NCI-H187 treated with DMSO at 0.1 percent for 48 hours (cell line): ENCODE measurements at regions not wholly inside any gene's neighbourhood (a gene's known extent, or its start where the extent isn't known, plus 50 kb on each side); places are given as distances from the start of the nearest gene placed in this dataset.
"Not testable (repeated sequence)": the region's sequence is repeated elsewhere in the genome, so short reads cannot be mapped to it uniquely, and the experiment has no call there.

ENCODE experiments used
- DNase-seq: peaks from one replicate; lab custom pipeline; 2025; lab: John Stamatoyannopoulos, UW

DNA sequence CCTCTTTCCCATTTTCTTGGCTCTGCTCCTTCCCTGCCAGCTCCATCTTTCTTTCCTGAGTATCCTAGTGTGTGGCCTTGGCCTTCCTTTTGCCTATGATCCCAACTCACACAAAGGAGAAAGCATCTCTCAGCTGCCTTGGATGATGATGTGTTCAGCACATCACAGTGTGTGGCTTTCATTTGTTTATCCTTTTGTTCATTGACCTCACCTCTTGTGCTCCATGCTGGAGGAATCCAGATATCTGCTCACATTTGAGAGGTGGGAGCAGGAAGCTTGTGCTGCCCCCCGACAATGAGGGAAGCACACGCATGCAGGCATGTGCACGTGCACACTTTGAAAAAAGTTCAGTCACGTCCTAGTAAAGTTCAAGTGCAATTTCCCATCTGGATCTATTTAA is 131.0 kb downstream of the SMIM20 start:
- no peak for DNase-seq

DNA sequence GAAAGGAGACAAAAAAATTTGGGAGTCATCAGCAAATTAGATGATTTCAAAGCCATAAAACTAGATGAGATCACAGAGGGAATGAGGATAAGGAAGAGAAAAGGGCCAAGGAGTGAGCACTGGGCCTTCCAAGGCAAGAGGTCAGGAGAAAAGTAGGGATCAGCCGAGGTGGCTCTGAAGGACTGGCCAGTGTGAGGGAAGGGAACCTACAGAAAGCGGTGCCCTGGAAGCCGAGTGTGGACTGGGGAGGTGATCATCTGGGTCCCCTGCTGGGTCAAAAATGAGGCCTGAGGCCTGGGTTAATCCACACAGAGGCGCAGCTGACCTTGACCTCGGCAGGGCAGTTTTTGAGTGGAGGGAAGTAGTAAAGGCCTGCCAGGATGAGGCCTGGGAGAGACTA is 133.8 kb downstream of the SMIM20 start:
- no peak for DNase-seq

DNA sequence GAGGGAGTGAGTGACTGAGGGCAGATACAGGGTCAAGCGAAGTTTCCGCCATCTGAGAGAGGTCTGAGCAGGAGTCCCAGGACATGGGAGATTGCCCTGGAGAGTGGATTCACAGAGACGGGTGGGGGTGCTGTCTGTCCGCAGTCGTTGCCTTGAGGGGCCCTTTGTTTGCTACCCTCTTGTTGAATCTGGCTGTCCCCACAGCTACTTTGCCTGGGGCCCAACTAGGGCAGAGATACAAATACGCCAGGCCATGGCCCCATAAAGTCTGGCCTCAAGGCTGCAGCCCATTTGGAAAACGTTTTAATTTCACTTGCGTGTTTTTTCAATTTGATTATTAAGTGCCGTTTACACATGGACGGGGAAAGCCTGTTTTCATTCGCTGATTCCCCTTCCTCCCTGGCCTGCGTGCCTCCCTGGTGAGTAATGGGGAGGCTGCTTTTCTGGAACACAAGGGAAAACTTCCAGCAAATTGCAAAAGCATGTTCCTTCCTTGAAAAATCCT is 134.4 kb downstream of the SMIM20 start:
- no peak for DNase-seq

DNA sequence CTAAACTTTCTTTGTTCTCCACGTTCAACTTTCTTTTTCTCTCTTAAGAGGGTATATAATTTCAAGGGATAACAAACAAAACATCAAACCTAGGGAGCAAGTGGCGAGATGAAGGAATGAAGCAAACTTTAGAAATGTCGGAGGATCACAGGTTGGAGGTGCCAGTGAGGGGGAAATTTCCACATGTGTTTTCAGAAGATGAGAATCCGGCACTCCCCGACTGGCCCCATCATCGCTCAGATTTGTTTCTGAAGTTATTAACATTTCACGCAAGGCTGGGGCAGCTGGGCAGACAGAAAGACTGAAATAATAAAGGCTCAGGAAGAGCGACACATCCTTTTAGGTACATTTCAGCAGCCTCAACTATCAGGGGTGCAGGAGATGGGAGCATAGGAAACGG is 134.9 kb downstream of the SMIM20 start:
- DNase-seq = no peak

DNA sequence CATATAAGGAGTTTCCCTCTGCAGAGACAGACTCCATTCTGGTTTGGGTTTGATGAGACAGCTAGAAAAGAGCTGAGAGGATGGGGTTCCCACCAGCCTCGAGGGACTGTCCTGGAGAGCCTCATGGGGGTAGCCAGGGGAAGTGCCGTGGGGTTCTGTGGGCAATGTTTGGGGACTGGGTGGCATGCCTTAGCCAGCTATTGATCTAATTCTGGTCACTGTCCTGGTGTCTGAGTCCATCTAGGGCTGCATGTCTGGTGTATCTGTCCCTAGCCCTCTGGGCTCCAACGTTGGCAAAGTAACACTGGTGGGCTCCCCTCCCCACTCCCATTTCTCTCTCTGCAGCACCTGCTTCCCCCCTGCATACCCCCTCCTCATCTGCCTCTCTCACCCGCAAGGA is 135.4 kb downstream of the SMIM20 start:
- no peak for DNase-seq

DNA sequence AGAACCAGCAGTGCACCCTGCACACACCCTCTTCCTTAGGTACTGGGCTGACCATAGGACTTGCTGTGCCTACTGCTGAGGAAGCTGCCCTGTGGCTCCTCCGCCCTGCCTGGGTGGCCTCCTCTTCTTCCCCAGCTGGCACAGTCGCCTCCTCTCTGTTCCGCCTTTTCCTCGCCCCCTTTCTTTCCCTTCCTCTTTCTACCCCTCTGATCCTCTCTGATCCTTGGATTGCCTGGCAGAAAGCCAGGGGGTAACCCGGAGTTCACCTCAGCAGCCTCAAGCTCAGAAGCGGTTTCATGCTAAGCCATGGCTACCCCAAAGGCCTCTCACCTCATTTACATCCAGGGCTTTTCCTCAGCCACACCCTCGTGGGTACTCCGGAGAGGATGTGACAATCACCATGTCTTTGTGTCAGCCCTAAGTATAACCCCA is 136.2 kb downstream of the SMIM20 start:
- DNase-seq = no peak

DNA sequence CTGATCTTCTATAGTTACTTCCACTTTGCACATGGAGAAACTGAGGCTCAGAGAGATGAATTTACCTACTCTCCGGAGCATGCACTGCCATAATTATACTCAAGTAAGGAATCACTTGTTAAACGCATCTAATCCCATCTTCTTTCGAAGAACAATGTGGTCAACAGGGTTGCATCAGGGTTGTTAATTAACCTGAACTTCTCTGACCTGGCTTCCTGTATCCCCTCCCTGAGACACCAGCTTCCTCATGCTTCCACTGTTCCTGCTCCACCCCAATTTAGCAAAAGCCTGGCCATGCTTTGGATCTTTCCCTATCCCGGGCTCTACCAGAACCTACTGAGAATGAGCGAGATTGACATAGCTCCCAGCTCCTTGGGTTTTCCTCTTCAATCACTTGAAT is 136.7 kb downstream of the SMIM20 start:
- DNase-seq = no peak

DNA sequence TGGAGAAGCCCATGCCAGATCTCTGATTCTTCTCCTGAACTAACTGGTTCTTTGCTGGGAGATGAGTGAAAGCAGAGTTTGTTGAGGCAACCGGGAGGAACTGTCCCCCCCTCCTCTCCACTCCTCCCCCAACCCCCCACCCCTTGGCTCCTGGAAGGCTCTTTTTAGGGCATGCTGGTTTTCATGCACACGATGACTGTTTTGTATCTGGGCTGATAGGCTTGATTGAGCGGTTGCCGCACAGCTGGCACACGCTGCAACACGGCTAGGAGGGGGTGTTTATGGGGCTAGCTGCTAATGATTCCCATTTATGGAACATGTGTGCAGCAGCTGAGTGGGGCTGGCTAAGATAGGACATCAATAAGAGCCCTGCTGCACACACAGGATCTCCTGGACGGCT is 137.2 kb downstream of the SMIM20 start:
- no peak for DNase-seq

DNA sequence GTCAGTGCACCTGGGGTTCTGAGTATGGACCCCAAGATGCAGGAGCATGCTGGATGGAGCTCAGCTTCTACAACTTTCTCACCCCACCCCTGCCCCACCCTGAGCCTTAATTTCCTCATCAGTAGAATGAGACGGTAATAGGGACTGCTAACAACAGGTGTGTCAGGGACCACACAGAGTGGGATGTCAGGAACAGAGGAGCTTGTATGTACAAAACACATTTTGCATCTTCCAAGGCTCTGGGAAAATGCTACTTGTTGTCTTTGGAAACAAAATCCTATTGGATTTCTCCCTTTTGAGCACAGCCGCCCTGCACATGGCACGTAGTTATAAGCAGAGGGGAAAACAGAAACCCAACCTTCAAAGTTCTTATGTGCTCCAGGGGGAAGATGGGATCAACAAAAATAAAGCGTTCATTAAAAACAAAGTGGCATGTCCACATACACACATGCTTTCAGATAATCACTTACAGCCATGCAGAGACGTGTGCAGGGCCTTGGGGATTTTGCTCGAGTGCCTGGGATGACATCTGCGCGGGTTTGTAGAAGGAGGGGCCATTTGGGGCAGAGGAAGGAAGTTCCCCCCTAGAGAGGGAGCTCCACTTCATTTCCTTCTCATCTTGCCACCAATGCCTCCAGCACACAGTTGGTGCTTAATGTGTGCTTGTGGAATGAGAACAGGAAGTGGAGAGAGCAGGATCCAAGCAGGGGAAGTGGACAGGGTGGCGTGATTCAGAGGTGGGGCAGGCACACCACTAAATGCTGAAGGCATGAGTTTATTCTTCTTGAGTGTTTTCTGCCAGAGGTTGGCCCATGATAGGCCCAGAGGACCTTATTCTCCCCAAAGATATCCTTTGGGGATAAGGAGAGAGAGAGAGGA is 138.9 kb downstream of the SMIM20 start:
- DNase-seq = no peak

DNA sequence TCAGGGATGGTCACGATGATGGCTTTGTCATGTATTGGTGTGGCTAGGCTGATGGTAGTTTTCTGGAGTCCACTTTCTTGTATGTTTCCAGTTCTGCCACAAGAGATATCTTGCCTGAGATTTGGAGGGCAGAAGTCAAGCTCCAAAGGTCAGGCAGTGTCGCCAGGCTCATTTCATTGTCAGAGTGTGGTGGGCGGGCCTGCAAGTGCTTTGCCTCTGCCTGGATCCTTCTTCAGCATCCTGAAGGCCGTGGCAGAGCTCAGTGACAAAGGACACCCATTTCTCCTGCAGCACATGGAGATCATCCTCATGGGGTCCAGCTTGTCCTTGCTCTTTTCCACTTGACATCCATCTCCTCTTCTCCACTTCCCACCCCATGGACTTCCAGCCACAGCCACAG is 139.7 kb downstream of the SMIM20 start:
- no peak for DNase-seq

DNA sequence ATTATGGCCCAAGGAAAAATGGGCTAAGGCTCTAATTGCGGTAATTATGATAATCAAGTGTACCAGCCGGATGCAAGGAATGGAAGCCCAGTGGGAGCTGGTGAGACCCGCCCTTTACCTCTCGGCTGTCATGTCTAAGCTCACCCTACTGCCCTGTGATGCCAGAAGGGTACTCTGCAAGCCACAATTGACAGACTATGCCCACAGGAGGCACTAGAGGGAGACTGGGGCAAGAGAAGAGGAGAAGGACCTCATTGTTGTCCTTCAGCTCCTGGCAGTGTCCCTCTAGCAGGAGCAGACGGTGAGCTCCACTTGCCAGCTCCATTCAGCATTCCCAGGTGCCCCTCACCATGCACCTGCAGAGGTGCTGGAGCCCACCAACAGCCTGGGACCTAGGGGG is 141.8 kb downstream of the SMIM20 start:
- DNase-seq = no peak

DNA sequence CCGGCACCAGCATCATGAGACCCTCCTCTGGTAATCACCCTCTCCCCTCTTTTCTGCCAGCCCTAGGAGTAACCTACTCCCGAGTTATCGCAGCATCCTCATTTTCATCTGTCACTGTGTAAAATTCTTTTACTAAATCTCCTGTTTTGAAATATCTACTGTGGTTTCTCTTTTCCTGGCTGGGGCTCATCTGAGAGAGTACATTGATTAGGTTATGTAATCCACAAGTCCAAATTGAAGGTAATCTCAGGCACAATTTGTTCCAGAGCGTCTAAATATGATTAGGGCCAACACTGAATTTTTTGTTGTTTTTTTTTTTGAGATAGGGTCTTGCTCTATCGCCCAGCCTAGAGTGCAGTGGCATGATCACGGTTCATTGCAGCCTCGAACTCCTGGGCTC is 142.4 kb downstream of the SMIM20 start:
- no peak for DNase-seq

DNA sequence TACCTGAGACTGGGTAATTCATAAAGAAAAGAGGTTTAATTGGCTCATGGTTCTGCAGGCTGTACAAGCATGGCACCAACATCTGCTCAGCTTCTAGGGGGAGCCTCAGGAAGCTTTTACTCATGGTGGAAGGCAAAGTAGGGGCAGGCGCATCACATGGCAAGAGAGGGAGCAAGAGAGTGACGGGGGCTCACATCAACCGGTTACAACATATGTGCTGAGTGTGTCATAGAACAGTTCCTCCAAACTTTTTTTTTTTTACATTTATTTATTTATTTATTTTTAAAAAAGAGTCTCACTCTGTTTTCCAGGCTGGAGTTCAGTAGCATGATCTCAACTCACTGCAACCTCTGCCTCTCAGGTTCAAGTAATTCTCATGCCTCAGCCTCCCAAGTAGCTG is 143.8 kb downstream of the SMIM20 start:
- not testable (repeated sequence) for DNase-seq

DNA sequence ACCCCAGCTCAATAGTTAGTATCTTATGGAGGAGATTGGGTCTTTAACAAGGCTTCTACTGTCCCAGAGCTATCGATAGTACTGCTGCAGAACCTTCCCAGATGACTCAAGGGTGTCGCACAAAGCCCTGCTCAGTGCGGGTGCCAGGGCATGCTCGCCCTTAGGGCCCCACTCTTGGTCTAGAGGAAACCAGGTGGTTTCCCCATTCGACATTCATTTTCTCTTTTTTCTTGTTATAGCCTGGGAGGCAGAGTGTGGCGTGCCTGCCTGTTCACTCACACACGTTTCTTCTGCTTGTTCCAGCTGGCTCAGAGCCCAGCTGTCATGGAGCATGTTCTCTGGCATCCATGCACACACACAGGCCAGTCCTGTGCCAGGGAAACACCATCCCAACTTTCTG is 144.5 kb downstream of the SMIM20 start:
- DNase-seq = no peak

DNA sequence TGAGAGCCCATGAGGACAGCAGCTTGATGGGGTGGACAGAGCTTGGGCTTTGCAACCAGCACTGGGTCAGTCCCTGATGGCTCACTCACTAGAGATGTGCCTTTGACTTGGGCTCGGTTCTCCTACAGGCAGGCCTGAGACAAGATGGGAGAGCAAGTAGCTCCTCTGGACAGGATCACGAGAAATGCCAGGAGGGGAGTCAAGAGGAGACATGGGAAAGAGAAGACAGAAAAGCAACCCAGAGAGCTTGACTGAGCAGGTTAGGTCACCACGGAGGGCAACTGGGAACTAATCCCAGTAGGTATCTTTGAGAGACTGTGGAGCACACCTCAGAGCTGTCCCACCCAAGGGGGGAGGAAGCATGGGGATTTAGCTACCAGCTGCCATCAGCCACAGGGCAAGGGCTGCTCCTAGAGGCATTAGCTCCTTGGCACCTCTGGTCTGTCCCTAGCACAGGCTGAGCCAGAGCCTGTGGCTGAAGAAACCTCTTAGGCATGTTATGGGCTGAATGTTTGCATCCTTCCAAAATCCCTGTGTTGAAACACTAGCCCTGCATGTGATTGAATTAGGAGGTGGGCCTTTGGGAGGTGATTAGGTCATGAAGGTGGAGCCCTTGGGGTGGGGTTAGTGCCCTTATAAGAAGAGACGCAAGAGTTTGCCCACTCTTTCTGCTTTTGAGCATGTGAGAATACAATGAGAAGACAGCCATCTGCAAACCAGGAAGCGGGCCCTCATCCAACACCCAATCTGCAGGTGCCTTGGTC is 145.6 kb downstream of the SMIM20 start:
- no peak for DNase-seq

DNA sequence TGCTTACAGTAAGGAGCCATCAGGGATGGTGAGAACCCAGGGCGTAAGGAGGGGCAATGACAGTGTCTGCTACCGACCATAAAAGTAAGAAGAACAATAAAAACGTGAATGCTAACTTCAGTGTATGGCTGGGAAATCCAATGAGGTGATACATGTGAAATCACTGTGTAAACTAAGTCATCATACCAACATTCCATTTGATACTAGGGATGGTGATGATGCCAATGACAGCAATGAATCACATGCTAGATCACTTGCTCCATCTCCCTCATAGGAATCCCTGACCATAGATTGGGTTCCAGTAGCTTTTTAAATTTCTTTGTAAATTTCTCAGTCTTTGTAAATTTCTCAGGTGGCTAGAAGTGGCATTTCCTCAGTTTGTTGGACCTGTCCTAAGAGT is 146.3 kb downstream of the SMIM20 start:
- no peak for DNase-seq

DNA sequence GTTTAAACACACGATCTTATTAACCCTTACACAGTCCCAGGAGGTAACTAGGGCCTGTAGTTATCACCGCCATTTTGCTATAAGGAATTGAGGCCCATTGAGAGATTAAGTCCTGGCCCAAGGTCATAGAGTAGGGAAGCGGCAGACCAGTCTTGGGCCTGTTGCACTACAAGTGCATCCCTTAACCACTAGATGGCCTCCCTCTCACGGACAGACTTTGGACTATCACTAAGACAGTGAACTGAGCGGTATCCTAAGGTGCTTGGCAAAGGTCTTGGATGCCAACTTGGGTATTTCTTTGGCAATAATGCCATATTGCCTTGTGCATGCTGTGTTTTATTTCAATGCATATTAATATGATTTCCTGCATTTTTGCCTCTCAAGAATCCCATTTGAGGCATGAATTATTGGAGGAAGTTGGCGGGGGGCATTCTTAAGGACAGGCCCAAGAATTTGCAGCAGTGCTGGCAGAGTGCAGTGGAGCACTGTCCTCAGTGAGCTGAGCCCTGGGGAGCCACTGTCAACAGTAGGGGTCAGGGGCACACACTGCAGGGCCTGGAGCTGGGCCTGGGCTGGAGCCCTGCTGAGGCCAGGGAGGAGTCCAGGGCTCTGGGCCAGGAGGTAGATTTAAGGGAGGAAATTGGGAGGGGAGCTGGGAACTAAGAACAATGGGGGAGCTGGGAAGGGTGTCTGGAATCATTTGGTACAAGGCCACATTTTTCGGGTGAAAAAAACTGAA is 147.4 kb downstream of the SMIM20 start:
- DNase-seq = no peak

DNA sequence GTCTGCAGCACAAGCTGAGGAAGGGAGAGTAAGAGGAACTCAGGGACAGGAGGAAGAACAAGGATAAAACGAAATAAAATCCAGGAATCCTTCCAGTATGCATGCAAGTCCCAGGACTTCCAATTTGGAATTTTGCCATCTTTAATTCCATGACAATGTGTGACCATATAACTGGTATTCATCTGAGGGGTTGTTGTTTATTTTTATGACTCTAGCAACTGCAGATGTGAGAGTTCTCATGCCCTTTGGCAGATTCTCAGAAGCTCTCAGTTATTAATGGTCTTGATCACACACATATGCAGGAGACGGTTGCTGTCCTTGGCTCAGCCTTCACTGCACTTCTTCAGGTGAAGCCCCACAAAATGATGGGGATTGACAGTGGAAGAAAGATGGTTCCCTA is 148.2 kb downstream of the SMIM20 start:
- DNase-seq = no peak

DNA sequence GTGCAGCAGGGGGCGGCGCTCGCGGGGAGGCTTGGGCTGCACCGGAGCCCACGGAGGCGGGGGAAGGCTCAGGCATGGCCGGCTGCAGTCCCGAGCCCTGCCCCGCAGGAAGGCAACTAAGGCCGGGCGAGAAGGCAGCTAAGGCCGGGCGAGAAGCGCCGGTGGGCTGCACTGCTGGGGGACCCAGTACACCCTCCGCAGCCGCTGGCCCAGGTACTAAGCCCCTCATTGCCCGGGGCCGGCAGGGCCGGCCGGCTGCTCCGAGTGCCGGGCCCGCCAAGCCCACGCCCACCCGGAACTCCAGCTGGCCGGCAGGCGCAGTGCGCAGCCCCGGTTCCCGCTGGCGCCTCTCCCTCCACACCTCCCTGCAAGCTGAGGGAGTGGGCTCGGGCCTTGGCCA is 150.0 kb downstream of the SMIM20 start:
- not testable (repeated sequence) for DNase-seq

DNA sequence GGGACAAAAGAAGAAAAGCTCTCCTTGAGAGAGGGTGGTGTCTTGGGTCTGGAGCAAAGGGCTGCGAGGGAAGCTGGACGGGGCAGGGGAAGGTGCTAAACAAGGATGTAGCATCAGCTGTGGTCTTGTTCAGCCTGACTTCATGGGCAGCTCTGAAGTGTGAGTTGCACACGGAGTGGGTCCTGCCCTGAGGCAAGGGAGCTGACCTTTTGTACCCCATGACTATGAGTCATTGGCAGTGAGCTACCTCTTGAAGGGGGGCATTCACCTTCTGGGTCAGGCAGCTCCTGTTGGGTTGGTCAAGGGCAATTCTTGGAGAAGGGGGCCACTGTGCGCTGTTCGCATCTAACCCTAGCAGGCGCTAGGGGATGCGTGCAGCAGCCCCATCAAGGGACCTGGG is 151.8 kb downstream of the SMIM20 start:
- DNase-seq = no peak

DNA sequence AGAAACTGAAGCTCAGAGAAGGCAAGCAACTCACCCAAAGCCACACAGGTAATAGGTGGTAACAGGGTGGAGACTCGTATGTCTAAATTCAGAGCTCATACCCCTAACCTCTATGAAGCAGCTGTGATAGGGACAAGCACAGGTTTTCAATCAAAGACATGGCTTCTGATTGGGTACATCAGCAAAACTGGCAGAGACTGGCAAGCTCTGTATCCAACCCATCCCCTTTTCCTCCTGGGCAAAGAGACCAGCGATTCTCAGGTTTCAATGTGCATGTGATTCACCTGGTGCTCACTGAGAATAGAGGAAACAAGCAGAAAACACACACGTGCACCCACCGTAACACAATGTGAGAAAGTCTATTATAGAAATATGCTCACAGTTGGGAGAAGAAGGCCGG is 153.0 kb downstream of the SMIM20 start:
- DNase-seq = no peak

DNA sequence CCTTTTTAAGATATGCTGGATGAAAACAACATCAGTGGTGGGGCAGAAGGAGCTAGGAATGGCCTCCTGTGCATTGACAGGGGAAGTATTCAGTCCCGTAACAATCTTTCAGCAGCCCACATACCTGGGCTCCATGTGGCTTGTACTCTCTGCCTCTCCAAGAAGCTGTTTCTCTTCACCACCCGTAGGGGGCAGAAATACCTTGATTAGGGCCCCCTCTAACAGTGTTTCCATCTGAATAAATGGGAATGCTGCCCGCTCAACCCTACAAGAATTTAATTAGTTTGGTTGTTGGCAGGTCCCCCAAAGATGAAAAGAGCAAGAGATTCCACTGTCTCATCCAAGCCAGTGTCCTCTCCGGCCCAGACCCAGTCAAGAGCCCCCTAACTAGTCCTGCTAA is 155.2 kb downstream of the SMIM20 start:
- no peak for DNase-seq

DNA sequence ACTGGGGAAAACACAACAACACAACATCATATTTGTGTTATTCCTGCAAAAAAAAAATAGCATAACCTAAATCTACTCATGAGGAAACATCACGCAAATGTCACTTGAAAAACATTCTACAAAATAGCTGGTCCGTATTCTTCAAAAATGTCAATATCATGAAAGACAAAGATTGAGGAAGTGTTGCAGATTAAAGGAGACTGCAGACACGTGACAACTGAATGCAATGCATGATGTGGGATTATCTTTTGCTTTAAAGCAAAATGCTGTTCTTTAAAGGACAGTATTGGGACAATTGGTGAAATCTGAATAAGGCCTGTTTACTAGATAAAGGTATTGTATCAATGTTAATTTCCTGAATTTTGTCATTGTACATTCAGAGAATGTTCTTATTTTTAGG is 157.7 kb downstream of the SMIM20 start:
- DNase-seq = no peak
